HFFc6 (cell line): ENCODE measurements at regions not wholly inside any gene's neighbourhood (a gene's known extent, or its start where the extent isn't known, plus 50 kb on each side); places are given as distances from the start of the nearest gene placed in this dataset.
"Not testable (repeated sequence)": the region's sequence is repeated elsewhere in the genome, so short reads cannot be mapped to it uniquely, and the experiment has no call there.

Experiments used
- DNase-seq: peaks from one replicate; pipeline ENCODE4 v3.0.0-alpha.2; 2018
- H3K27ac Mint-ChIP-seq: 2 replicates; pipeline ENCODE4 v1.8.0; 2020; ENCODE audit warnings: mild to moderate bottlenecking, mixed read lengths
- H3K27me3 Mint-ChIP-seq: 2 replicates; pipeline ENCODE4 v1.8.0; 2021; ENCODE audit warnings: mild to moderate bottlenecking, moderate library complexity, mixed read lengths; ENCODE audit not compliant: insufficient read depth
- H3K36me3 Mint-ChIP-seq: 2 replicates; pipeline ENCODE4 v1.8.0; 2021; ENCODE audit warnings: low read depth, mixed read lengths
- H3K4me1 Mint-ChIP-seq: 2 replicates; pipeline ENCODE4 v1.8.0; 2020; ENCODE audit warnings: low read depth, mixed read lengths
- H3K4me3 Mint-ChIP-seq: 2 replicates; pipeline ENCODE4 v1.8.0; 2020; ENCODE audit warnings: mild to moderate bottlenecking, moderate library complexity, mixed read lengths
- H3K9me3 Mint-ChIP-seq: 2 replicates; pipeline ENCODE4 v1.8.0; 2020; ENCODE audit warnings: mild to moderate bottlenecking, mixed read lengths
- TF ChIP-seq, protein P1 (sequence below): fragments of 200-600 bp; sonication (generic); IDR thresholded peaks from 2 replicates; pipeline ENCODE4 v1.5.0; 2021; ENCODE audit warnings: antibody characterized with exemption, mild to moderate bottlenecking

DNA sequence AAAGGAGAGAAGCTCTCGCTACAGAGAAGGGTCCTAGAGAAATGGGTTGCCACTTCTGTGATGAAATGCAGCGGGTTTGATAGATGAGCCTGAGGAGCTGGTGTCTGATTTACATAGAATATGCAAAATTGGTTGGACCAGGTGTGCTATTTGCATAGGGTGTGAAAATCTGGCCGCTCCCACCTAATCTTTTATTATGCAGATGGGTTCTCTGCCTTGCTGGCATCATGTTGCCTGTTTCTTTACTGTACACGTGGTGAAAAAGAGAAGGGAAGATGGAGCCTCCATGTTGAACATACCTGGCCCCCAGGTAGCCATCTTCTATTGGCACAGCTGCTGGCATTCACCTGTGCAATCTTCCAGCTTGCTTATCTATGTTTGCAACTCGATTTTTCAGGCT is 212.2 kb downstream of the ANKRD7 start:
- Mint-ChIP-seq H3K9me3 (peaks cover 84% of the 10 kb centered on the region), H3K27me3 (no peaks in the 10 kb centered on the region; the same call in 1 of the 2 replicates), H3K4me1 (no peaks in the 10 kb centered on the region), H3K4me3 (no peak overlapping the region), H3K27ac (no peak overlapping the region), H3K36me3 (peaks cover 6% of the 10 kb centered on the region; the same call in 1 of the 2 replicates)
- DNase-seq = no peak
- TF ChIP-seq, protein P1, sequence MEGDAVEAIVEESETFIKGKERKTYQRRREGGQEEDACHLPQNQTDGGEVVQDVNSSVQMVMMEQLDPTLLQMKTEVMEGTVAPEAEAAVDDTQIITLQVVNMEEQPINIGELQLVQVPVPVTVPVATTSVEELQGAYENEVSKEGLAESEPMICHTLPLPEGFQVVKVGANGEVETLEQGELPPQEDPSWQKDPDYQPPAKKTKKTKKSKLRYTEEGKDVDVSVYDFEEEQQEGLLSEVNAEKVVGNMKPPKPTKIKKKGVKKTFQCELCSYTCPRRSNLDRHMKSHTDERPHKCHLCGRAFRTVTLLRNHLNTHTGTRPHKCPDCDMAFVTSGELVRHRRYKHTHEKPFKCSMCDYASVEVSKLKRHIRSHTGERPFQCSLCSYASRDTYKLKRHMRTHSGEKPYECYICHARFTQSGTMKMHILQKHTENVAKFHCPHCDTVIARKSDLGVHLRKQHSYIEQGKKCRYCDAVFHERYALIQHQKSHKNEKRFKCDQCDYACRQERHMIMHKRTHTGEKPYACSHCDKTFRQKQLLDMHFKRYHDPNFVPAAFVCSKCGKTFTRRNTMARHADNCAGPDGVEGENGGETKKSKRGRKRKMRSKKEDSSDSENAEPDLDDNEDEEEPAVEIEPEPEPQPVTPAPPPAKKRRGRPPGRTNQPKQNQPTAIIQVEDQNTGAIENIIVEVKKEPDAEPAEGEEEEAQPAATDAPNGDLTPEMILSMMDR = no peak

DNA sequence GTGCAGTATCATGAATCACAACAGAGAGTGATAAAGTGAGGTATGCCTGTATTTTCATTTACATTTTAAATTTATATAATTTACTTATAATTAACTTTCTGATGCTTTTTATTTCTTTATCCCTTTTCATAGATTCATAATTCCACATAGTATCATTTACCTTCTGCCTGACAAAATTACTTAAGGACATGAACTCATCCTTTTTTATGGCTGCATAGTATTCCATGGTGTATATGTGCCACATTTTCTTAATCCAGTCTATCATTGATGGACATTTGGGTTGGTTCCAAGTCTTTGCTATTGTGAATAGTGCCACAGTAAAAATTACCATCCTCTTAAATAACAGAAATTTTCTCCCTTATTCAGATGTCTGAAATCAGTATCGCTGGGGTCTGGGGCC is 224.5 kb downstream of the ANKRD7 start:
- peaks cover 36% of the 10 kb centered on the region for H3K9me3 Mint-ChIP-seq
- H3K27me3 Mint-ChIP-seq, H3K27ac Mint-ChIP-seq, H3K4me3 Mint-ChIP-seq, H3K4me1 Mint-ChIP-seq, DNase-seq, H3K36me3 Mint-ChIP-seq: not testable (repeated sequence)

DNA sequence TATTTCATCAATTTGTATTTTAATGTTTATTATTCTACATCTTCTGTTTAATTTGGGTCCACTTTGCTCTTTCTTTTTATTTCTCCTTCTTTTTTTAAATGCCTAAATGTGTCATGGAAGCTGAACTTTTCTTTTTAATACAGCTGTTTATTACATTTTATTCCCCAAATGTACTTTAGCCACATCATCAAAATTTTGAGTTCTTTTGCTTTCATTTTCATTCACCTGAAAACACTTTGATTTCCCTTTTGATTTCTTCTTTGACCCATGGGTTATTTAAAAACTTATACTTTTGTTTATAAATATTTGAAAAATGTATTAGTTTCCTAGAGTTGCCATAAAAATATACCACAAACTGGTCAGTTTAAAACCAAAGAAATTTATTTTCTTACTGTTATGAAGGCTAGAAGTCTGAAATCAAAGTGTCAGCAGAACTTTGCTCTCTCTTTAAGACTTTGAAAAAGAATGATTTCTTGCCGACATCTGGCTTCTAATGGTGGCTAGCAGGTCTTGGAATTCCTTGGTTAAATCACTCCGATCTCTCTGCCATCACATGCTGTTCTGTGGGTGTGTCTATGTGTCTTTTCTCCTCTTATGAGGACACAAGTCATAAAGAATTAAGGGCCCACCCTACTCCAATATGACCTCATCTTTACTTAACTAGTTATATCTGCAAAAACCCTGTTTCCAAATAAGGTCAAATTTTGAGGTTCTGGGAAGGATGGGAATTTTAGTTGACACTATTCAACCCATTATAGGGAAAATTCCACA is 225.5 kb downstream of the ANKRD7 start:
- TF ChIP-seq, protein P1 = no peak
- H3K27me3 Mint-ChIP-seq = no peaks in the 10 kb centered on the region
- H3K36me3 Mint-ChIP-seq = no peaks in the 10 kb centered on the region
- no peak for DNase-seq
- H3K4me1 Mint-ChIP-seq = no peaks in the 10 kb centered on the region
- no peak overlapping the region for H3K27ac Mint-ChIP-seq
- H3K4me3 Mint-ChIP-seq = no peak overlapping the region
- H3K9me3 Mint-ChIP-seq = peaks cover 39% of the 10 kb centered on the region

DNA sequence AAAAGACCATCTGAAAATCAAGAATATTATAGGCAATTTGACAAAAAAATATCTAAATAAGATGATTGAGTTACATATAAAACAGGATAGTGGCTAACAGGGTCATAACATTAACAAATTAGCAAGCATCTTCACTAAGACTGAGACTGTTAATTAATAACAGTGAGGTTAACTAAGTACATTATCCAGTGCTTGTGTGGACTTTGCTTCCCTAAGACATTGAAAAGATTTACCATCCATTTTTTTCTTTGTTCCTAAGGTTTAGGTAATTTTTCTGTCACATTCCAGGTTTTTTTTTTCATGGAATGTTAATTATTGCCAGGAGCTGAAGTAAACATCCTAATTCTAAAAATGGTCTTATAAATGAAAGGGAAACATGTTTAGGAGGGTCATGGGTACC is 227.6 kb downstream of the ANKRD7 start:
- H3K36me3 Mint-ChIP-seq = no peaks in the 10 kb centered on the region
- H3K4me3 Mint-ChIP-seq = no peak overlapping the region
- peaks cover 31% of the 10 kb centered on the region for H3K9me3 Mint-ChIP-seq
- no peaks in the 10 kb centered on the region for H3K4me1 Mint-ChIP-seq
- TF ChIP-seq, protein P1 = no peak
- no peak overlapping the region for H3K27ac Mint-ChIP-seq
- DNase-seq = no peak
- H3K27me3 Mint-ChIP-seq = no peaks in the 10 kb centered on the region

GRCh38 chr7:118467381-118467780 is 242.9 kb downstream of the ANKRD7 start:
- Mint-ChIP-seq H3K27ac (no peak overlapping the region), H3K9me3 (peaks cover 22% of the 10 kb centered on the region), H3K4me1 (no peaks in the 10 kb centered on the region), H3K36me3 (no peaks in the 10 kb centered on the region), H3K4me3 (no peak overlapping the region), H3K27me3 (no peaks in the 10 kb centered on the region)
- TF ChIP-seq, protein P1 = no peak
- no peak for DNase-seq

DNA sequence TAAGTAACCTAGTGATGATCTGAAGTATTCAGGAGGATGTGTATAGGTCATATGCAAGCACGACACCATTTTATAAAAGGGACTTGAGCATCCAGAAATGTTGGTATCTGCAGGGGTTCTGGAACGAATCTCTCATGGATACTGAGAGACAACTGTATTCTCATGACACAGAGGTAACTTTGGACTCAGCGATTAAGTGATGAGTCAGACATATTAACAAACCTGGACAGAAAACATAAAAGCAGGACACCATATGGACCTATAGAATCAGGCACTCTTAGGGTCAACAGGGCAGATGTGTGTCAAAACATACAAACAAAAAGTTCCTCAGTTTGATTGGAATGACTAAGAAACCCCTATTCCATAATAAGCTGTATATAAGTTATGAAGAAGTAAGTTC is 248.1 kb downstream of the ANKRD7 start:
- peaks cover 1% of the 10 kb centered on the region; the same call in 1 of the 2 replicates for H3K27me3 Mint-ChIP-seq
- H3K27ac Mint-ChIP-seq = no peak overlapping the region
- DNase-seq = no peak
- H3K36me3 Mint-ChIP-seq = no peaks in the 10 kb centered on the region
- no peak overlapping the region for H3K4me3 Mint-ChIP-seq
- no peaks in the 10 kb centered on the region; the same call in 1 of the 2 replicates for H3K9me3 Mint-ChIP-seq
- TF ChIP-seq, protein P1 = no peak
- no peaks in the 10 kb centered on the region for H3K4me1 Mint-ChIP-seq
